HG03575 (cell line): ENCODE measurements at regions not wholly inside any gene's neighbourhood (a gene's known extent, or its start where the extent isn't known, plus 50 kb on each side); places are given as distances from the start of the nearest gene placed in this dataset.

Source experiments
- ATAC-seq: cut with Tn5 transposase; IDR thresholded peaks from one replicate; pipeline ENCODE4 v1.9.1; 2021; ENCODE audit not compliant: unreplicated experiment, insufficient number of reproducible peaks, low FRiP score; ENCODE audit errors: extremely low read depth

DNA sequence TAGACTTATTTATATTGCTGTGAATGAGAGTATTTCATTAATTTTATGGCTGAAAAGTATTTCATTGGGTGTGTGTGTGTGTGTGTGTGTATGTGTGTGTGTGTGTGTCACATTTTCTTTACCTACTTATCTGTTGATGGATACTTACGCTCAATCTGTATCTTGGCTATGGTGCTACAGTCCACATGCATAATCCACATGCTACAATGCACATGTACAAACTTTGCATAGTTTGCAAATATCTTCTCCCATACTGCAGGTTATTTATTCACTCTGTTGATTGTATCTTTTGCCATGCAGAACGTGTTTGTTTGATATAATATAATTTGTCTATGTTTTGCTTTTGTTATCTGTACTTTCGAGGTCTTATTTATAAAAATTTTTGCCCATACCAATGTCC lies 167.8 kb downstream of the RAB28 start:
- no peak for ATAC-seq

DNA sequence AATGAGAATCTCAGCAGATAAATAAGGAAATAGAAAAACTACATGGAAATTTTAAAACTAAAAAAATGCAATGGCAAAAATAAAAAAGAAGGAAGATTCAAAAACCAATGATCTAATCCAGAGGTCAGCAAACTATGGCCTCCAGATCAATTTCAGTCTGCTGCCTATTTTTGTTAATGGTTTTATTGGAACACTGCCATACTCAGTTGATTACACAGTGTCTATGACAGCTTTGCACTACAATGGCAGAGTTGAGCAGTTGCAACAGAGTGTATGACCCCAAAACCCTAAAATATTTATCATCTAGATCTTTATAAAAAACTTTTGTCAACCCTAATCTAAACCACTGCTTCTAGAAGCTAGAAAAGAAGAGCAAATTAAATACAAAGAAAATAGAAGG lies 170.3 kb downstream of the RAB28 start:
- ATAC-seq, result no peak

DNA sequence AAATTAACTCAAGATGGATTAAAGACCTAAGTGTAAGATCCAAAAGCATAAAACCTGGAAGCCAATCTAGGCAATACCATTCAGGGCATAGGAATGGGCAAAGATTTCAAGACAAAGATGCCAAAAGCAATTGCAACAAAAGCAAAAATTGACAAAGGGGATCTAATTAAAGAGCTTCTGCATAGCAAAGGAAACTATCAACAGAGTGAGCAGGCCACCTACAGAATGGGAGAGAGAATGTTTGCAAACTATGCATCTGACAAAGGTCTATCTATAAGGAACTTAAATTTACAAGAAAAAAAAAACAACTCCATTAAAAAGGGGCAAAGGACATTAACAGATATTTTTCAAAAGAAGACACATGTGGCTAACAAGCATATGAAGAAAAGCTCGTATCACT lies 171.9 kb downstream of the RAB28 start:
- no peak for ATAC-seq

DNA sequence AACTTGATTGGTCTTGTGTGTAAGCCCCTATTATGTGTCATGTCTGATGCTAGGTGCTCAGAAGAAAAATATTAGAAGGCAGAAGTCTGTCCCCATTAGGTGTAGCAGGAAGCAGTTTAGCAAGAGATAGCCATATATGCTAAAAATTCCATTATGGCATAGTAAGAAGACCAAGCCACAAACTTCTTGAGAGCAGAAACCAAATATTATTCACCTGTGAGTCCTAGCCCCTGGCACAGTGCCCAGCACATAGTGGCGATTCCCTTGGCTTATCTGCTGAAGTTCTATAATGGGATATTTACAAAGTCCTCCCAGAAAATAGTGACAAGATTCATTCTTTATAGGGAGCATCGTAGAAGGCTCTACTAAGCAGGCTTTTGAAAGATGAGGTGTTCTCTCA lies 174.4 kb downstream of the RAB28 start:
- ATAC-seq, result no peak

DNA sequence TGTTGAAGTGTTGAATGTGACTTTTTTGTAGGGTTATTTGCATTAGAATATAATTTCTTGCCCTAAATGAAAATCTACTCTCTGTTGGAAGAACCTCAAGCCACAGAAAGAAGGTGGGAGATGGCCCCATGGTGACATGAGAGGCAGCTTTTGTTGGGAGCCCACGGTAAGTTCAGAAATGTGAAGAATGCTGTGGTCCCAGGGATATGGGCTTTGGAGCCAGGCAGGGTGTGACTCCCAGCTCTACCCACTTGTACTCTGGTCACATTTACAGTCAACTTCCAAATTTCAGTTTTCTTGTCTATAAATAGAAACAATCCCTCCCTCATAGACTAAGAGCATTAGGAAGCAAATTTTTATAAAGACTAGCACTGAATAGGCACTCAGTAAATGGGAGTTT lies 177.8 kb downstream of the RAB28 start:
- ATAC-seq, result no peak

DNA sequence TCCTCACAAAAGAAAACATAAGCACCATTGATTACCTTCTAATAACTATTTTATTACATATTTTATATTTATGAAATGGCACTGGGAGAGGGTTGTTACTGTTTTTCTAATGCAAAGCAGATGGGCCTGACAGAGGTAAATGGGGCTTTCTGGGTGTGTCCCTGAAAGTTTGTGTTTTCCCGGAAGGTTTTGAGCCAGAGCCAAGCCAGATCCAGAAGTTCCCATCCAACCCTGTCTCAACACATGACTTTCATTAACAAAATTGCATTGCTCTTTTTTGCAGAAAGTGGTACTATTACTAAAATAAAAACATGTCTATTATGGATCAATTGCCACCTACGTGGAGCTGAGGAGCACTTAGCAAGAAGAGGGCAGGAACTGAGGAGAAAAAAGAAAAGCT lies 181.3 kb downstream of the RAB28 start:
- no peak for ATAC-seq

DNA sequence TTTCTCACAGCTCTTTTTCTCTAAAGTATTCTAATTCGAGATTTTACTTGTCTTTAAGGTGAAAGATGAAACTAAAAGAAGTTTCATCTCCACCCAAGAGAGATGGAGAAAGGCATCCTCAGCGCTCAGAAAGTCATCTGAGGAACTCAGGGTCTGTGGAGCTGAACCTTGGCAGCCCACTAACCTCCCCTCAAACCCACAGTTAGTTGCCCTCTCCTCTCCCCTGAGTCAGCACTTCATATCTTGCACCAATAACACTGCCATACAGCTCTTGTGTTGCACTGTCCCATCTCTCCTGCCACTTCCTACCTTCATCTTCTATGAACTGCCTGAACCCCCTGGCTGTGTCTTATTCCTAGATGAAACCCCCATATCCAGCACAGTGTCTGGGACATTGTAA lies 184.8 kb downstream of the RAB28 start:
- no peak for ATAC-seq

DNA sequence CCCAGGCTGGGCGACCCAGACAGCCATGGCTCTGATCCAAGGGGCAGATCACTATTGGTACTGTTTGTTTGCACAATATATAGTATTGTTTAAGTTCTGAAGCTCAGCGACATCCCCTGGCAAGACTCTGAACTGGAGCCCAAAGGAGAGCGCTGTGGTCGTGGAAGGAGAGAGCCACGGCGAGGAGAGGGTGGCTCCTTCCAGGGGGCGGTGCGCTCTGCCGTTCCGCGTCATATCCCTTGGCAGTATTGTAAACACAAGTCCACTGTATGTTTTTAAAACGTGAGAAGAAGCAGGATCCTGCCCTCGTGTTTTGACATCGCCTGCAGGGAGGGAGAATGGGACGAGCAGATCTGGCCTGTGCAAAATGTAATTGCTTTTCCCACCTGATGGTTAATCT lies 185.5 kb downstream of the RAB28 start:
- ATAC-seq, result no peak

DNA sequence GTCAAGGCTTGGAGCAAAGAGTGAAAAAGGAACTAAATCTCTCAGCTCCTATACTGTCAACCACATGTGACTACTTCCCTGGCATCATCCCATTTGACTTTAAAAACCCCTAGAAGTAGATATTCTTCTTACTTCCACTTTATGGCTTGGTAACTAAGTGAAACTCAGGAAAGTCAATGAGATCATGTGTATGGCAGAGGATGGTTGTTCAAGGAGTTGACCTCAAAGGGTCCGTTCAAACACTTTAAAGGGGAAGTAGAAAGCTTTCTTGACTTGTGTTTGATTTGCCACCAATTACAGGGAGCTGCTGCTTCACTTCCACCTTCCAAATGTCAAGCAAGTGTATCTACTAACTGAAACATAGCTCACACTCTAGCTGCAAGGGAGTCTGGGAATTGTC lies 187.2 kb downstream of the RAB28 start:
- no peak for ATAC-seq

DNA sequence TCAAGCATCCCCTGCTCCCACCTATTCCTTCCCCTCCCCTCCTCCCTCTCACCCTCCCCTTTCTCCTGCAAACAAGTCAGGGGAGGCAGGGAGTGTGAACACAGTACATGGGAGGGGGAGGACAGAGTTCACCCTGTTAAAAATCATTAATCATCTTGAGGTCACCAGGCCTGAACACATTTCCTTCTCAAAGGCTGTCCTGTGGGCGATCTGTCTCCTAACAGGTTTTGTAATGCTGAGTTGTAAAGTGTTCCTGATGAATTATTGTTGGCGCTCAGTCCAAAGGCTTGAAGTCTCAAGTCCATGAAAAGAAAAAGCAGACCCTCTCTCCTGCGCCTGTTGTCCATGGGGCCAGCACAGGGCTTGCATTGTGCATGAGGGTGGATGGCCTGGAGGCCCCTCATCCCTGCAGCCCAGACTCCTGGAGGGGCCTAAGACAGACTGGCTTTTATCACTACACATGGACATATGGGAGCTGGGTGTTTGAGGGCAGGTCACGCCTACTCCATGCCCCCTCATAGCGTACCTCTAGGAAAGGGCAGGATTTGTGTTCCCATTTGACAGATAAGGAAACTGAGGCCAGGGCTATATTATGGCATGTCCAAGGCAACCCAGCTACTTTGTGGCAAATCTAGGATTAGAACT lies 189.1 kb downstream of the RAB28 start:
- no peak for ATAC-seq

DNA sequence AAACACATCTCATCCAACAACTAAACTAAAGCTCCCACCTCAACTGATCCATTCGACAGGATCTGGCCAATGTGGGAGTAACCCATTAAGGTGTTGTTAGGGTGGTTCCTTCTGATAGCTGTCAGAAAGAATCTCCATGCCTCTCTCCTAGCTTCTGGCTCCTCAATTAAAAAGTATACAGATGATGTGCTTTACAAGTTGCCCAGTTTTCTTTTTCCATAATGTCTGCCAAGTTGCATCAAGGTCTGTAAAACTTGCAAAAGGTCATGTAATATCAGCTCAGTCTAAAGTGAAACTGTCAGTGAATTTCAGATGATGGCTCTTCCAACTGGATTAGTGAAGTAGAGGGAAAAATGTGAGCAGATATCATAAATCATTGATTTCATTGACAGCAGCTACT lies 191.8 kb downstream of the RAB28 start:
- no peak for ATAC-seq

DNA sequence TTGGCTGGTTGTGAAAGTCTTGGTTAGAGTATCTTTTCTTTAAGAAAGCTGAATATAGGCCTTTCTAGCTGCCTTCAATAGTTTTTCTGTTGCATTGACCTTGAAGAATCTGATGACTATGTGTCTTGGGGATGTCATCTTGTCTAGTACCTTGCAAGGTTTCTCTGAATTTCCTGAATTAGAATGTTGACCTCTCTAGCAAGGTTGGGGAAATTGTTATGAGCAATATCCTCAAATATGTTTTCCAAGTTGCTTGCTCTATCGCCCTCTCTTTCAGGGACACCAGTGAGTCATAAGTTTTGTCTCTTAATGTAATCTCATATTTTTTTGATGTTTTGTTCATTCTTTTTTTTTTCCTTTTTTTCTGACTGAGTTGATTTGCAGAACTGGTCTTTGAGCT lies 194.7 kb downstream of the RAB28 start:
- no peak for ATAC-seq

DNA sequence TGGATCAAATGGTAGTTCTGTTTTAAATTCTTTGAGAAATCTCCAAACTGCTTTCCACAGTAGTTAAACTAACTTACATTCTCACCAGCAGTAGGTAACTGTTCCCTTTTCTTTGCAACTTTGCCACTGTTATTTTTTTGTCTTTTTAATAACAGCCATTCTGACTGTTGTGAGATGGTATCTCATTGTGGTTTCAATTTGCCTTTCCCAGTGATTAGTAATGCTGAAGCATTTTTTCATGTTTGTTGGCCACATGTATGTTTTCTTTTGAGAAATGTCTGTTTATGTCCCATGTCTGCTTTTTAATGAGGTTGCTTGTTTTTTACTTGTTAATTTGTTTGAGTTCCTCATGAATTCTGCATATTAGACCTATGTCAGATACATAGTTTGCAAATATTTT lies 198.8 kb downstream of the RAB28 start:
- ATAC-seq, result no peak

DNA sequence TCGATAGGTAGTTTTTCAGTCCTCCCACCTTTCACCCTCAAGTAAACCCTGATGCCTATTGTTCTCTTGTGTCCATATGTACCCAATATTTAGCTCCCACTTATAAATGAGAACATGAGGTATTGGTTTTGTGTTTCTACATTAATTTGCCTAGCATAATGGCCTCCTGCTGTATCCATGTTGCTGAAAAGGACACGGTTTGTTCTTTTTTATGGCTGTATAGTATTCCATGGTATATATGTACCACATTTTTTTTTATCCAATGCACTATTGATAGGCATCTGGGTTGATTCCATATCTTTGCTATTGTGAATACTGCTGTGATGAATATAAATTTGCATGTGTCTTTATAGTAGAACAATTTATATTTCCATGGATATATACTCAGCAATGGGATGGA lies 199.2 kb downstream of the RAB28 start:
- ATAC-seq, result no peak

DNA sequence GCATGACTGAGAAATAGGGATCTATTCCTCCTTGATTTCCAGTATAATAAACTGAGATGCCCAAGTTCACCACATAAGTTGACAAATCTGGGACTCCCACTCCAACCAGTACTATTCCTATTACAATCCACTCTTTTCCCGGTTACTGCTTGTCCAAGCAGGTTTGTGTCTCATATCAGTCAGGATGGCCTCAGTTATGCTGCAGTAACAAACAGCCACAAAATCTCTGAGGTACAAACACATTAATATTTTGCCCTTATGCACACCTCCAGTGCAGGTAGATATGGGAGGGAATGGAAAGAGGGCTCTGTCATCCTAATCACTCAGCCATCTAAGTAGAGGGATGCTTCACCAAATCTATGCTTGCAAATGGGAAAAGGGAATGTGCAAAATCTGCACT lies 207.8 kb downstream of the RAB28 start:
- no peak for ATAC-seq

DNA sequence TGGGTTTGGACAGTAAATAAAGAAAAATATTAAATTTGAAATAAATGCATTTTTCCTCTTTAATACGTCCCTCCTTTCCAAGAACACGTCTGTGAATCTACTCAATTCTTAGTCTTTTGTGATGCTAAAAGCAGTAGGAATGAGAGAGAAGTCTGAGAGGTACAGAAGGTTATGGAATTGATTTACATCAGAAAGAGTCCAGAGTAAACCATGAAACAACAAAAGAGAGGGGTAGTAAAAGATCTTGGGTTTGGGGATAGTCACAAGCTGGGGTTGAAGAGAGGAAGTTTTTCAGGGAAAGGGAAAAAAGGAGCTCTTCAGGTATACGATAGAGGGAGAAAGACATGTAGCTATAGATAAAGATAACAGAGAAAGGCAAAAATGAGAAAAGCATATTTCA lies 215.4 kb downstream of the RAB28 start:
- no peak for ATAC-seq

DNA sequence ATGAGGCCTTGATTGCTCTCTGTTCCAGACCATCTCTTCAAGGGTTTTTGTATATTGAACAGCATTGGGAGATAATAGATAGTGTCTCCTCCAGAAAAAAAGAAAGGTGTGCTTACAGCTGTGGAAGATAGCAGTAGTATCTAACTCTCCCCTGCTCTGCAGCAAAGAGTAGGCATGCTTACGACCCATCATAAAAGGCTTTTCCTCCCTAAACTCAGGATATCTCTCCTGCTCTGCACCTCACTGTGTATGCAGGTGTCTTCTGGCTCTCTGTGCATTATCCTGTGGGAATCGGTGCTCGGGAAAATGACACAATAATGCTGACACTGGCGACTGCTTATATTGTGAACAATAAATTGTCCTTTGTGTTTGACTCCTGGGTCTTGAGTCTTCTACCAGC lies 216.0 kb downstream of the RAB28 start:
- ATAC-seq, result no peak

DNA sequence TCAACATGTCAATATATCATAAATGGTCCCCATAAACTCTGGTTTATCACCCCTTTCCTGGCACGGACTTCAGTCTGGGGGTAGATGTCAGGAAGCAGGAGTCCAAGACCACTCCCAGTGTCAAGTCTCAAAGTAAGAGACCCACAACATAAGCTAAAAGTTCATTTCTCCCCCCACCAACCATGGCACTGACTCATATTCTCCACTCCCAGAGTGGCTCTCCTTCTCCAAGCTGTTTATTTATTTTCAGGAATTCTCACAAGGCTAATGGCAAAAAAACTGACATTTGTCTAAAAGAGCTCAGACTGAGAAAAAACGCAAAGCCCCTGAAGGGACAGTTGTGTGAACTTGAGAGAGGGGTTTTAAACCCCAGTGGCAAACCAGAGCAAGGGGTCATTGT lies 217.0 kb downstream of the RAB28 start:
- no peak for ATAC-seq

DNA sequence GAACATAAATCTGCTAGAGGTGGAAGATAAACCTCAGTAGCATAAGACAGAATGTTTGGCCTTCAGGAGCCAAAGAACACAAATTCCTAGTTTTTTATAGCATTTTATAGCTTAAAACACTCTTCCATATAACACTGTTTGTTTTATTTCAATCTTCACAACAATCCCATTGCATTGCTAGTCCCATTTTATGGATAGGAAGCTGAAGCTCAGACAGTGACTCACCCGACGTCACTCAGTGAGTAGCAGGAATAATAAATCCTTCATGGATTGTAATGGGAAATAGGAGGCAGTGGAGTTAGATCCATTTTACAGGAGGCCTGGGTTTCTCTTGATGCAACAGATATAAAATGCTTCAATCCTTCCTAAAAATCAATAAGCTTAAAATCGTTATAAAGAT lies 217.5 kb downstream of the RAB28 start:
- ATAC-seq, result no peak

DNA sequence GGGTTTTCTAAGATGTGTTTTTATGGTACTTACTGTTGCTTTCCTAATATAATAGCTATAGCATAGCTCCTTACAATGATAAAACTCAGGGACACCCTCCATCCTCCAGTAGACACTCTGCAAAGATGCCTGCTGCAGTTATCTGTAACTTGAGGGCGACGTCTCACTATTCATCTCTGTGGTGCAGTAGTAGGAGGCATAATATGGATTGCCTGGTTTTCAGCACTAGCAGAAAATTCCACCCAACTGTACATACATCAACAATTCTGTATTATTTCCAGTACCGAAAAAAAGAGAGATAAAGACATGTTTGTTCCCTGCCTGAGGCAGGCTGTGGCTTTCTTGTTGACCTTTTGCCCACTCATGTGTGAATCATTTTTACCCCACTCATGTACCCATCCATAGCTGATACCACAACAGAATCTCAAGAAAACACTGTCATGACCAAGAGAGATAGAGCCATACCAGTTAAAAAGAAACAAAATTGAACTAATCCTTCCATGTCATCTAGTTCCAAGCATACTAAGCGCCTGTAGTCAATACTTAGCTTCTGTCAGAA lies 220.1 kb downstream of the RAB28 start:
- ATAC-seq, result no peak

DNA sequence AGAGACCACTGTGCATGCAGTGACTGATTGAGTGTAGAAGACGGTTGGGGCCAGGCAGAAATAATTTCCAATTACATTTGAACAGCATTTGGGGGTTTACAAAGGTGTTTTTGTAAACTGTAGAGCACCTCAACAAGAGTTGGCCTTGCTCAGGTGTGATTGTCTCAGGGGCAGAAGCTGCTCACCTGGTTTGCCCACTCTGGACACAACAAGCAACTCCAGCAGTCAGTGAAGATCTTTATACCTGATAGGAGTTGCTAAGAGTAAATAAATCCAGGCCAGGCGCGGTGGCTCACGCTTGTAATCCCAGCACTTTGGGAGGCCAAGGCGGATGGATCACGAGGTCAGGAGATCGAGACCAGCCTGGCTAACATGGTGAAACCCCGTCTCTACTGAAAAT lies 221.3 kb downstream of the RAB28 start:
- no peak for ATAC-seq
